ENCODE measurements at regions not wholly inside any gene's neighbourhood (a gene's known extent, or its start where the extent isn't known, plus 50 kb on each side); places are given as distances from the start of the nearest gene placed in this dataset.

GRCh38 chr1:118334506-118334905 is 149.5 kb upstream of the SPAG17 start:
- Histone ChIP-seq H3K36me3 (no peaks in the 10 kb centered on the region), H3K27me3 (no peaks in the 10 kb centered on the region), H3K4me1 (peaks cover 0 to 44% (median 11%) of the 10 kb centered on the region in 3 donors), H3K9me3 (no peaks in the 10 kb centered on the region), H3K27ac (no peak overlapping the region), H3K4me3 (no peak overlapping the region)
- intact Hi-C loops (cut with DNase I): no loop called here
- 91 to 94% methylated on average over 1 of the region's 1 CpG for WGBS, 2 donors
- TF ChIP-seq CTCF (IDR thresholded peaks at IDR 0.05) (no peak), POLR2A (IDR thresholded peaks at IDR 0.05) (no peak)
- no peak for DNase-seq

GRCh38 chr1:118333601-118334210 is 148.7 kb upstream of the SPAG17 start:
- intact Hi-C loops (cut with DNase I): no loop called here
- 90 to 95% methylated on average over 4 of the region's 4 CpGs for WGBS, 2 donors
- no peak for TF ChIP-seq POLR2A (IDR thresholded peaks at IDR 0.05)
- no peak for TF ChIP-seq CTCF (IDR thresholded peaks at IDR 0.05)
- H3K36me3 ChIP-seq: no peaks in the 10 kb centered on the region
- no peak overlapping the region for H3K27ac ChIP-seq
- H3K4me3 ChIP-seq: no peak overlapping the region
- no peaks in the 10 kb centered on the region for H3K27me3 ChIP-seq
- no peaks in the 10 kb centered on the region for H3K9me3 ChIP-seq
- DNase-seq: no peak
- H3K4me1 ChIP-seq: peaks cover 0 to 36% (median 4%) of the 10 kb centered on the region in 3 donors

GRCh38 chr1:118326960-118327629 is 142.1 kb upstream of the SPAG17 start:
- 64 to 66% methylated on average over 6 of the region's 6 CpGs for WGBS, 2 donors
- no peaks in the 10 kb centered on the region for H3K27me3 ChIP-seq

GRCh38 chr1:118325550-118326225 is 140.7 kb upstream of the SPAG17 start:
- Histone ChIP-seq H3K36me3 (no peaks in the 10 kb centered on the region), H3K9me3 (no peaks in the 10 kb centered on the region), H3K4me1 (peaks cover 0 to 15% (median 0%) of the 10 kb centered on the region in 3 donors), H3K27ac (no peak overlapping the region), H3K27me3 (no peaks in the 10 kb centered on the region), H3K4me3 (no peak overlapping the region)
- intact Hi-C loops (cut with DNase I): no loop called here
- TF ChIP-seq POLR2A (IDR thresholded peaks at IDR 0.05) (no peak), CTCF (IDR thresholded peaks at IDR 0.05) (no peak)
- DNase-seq: no peak

More at GRCh38 chr1:118326960-118327629, 142.1 kb upstream of the SPAG17 start:
- Histone ChIP-seq H3K4me3 (no peak overlapping the region), H3K4me1 (peaks cover 0 to 15% (median 0%) of the 10 kb centered on the region in 3 donors), H3K9me3 (no peaks in the 10 kb centered on the region), H3K27ac (no peak overlapping the region), H3K36me3 (no peaks in the 10 kb centered on the region)
- TF ChIP-seq POLR2A (IDR thresholded peaks at IDR 0.05): no peak
- TF ChIP-seq CTCF (IDR thresholded peaks at IDR 0.05): no peak
- no peak for DNase-seq
- intact Hi-C loops (cut with DNase I): no loop called here

GRCh38 chr1:118323246-118323645 is 138.2 kb upstream of the SPAG17 start:
- DNase-seq: no peak
- Histone ChIP-seq H3K27ac (no peak overlapping the region), H3K4me3 (no peak overlapping the region), H3K27me3 (no peaks in the 10 kb centered on the region), H3K36me3 (no peaks in the 10 kb centered on the region), H3K4me1 (peaks cover 0 to 15% (median 0%) of the 10 kb centered on the region in 3 donors), H3K9me3 (no peaks in the 10 kb centered on the region)
- WGBS, 2 donors: 0 to 33% methylated on average over 1 of the region's 1 CpG
- intact Hi-C loops (cut with DNase I): no loop called here
- TF ChIP-seq CTCF (IDR thresholded peaks at IDR 0.05) (no peak), POLR2A (IDR thresholded peaks at IDR 0.05) (no peak)

All from esophagus squamous epithelium (tissue), 5 donors.